ENCODE measurements at regions not wholly inside any gene's neighbourhood (a gene's known extent, or its start where the extent isn't known, plus 50 kb on each side); places are given as distances from the start of the nearest gene placed in this dataset.

DNA sequence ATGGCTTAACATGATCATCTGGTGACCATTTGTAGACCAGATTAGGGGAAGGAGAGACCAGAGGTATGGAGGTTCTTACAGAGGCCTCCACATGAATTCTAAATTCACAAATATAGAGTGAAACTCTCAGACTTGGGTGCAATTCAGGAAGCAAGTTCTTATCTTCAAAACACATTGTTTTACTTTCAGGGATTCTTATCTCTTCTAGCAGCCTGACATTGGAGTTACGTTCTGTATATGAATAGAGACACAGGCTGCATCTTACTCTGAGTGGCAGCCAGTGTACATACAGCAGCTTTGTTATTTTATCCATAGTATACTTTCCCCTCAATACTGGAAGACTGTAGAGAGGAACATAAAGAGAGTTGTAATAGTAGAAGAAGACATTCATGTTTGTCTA lies 1331.7 kb upstream of the WWC1 start (continued):
- TF ChIP-seq, protein P1, sequence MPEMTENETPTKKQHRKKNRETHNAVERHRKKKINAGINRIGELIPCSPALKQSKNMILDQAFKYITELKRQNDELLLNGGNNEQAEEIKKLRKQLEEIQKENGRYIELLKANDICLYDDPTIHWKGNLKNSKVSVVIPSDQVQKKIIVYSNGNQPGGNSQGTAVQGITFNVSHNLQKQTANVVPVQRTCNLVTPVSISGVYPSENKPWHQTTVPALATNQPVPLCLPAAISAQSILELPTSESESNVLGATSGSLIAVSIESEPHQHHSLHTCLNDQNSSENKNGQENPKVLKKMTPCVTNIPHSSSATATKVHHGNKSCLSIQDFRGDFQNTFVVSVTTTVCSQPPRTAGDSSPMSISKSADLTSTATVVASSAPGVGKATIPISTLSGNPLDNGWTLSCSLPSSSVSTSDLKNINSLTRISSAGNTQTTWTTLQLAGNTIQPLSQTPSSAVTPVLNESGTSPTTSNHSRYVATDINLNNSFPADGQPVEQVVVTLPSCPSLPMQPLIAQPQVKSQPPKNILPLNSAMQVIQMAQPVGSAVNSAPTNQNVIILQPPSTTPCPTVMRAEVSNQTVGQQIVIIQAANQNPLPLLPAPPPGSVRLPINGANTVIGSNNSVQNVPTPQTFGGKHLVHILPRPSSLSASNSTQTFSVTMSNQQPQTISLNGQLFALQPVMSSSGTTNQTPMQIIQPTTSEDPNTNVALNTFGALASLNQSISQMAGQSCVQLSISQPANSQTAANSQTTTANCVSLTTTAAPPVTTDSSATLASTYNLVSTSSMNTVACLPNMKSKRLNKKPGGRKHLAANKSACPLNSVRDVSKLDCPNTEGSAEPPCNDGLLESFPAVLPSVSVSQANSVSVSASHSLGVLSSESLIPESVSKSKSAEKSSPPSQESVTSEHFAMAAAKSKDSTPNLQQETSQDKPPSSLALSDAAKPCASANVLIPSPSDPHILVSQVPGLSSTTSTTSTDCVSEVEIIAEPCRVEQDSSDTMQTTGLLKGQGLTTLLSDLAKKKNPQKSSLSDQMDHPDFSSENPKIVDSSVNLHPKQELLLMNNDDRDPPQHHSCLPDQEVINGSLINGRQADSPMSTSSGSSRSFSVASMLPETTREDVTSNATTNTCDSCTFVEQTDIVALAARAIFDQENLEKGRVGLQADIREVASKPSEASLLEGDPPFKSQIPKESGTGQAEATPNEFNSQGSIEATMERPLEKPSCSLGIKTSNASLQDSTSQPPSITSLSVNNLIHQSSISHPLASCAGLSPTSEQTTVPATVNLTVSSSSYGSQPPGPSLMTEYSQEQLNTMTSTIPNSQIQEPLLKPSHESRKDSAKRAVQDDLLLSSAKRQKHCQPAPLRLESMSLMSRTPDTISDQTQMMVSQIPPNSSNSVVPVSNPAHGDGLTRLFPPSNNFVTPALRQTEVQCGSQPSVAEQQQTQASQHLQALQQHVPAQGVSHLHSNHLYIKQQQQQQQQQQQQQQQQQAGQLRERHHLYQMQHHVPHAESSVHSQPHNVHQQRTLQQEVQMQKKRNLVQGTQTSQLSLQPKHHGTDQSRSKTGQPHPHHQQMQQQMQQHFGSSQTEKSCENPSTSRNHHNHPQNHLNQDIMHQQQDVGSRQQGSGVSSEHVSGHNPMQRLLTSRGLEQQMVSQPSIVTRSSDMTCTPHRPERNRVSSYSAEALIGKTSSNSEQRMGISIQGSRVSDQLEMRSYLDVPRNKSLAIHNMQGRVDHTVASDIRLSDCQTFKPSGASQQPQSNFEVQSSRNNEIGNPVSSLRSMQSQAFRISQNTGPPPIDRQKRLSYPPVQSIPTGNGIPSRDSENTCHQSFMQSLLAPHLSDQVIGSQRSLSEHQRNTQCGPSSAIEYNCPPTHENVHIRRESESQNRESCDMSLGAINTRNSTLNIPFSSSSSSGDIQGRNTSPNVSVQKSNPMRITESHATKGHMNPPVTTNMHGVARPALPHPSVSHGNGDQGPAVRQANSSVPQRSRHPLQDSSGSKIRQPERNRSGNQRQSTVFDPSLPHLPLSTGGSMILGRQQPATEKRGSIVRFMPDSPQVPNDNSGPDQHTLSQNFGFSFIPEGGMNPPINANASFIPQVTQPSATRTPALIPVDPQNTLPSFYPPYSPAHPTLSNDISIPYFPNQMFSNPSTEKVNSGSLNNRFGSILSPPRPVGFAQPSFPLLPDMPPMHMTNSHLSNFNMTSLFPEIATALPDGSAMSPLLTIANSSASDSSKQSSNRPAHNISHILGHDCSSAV (CRISPR knock-in tag; IDR thresholded peaks at IDR 0.05; ENCODE audit: borderline replicate concordance) = no peak
- TF ChIP-seq TAF1 (CRISPR knock-in tag; IDR thresholded peaks at IDR 0.05) = no peak
- TF ChIP-seq, protein P2, sequence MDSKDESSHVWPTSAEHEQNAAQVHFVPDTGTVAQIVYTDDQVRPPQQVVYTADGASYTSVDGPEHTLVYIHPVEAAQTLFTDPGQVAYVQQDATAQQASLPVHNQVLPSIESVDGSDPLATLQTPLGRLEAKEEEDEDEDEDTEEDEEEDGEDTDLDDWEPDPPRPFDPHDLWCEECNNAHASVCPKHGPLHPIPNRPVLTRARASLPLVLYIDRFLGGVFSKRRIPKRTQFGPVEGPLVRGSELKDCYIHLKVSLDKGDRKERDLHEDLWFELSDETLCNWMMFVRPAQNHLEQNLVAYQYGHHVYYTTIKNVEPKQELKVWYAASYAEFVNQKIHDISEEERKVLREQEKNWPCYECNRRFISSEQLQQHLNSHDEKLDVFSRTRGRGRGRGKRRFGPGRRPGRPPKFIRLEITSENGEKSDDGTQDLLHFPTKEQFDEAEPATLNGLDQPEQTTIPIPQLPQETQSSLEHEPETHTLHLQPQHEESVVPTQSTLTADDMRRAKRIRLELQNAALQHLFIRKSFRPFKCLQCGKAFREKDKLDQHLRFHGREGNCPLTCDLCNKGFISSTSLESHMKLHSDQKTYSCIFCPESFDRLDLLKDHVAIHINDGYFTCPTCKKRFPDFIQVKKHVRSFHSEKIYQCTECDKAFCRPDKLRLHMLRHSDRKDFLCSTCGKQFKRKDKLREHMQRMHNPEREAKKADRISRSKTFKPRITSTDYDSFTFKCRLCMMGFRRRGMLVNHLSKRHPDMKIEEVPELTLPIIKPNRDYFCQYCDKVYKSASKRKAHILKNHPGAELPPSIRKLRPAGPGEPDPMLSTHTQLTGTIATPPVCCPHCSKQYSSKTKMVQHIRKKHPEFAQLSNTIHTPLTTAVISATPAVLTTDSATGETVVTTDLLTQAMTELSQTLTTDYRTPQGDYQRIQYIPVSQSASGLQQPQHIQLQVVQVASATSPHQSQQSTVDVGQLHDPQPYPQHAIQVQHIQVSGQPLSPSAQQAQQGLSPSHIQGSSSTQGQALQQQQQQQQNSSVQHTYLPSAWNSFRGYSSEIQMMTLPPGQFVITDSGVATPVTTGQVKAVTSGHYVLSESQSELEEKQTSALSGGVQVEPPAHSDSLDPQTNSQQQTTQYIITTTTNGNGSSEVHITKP (CRISPR knock-in tag; IDR thresholded peaks at IDR 0.05; ENCODE audit: low read depth) = no peak
- TF ChIP-seq BHLHE40 (IDR thresholded peaks at IDR 0.05; ENCODE audit: low read length) = no peak
- TF ChIP-seq HNRNPLL (IDR thresholded peaks at IDR 0.05; ENCODE audit: low read depth, low read length, poor library complexity, severe bottlenecking) = no peak
- TF ChIP-seq ZNF777 (CRISPR knock-in tag; IDR thresholded peaks at IDR 0.05) = no peak
- TF ChIP-seq, protein P3, sequence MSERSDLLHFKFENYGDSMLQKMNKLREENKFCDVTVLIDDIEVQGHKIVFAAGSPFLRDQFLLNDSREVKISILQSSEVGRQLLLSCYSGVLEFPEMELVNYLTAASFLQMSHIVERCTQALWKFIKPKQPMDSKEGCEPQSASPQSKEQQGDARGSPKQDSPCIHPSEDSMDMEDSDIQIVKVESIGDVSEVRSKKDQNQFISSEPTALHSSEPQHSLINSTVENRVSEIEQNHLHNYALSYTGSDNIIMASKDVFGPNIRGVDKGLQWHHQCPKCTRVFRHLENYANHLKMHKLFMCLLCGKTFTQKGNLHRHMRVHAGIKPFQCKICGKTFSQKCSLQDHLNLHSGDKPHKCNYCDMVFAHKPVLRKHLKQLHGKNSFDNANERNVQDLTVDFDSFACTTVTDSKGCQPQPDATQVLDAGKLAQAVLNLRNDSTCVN (CRISPR knock-in tag; IDR thresholded peaks at IDR 0.05; ENCODE audit: borderline replicate concordance) = no peak
- TF ChIP-seq GLI4 (CRISPR knock-in tag; IDR thresholded peaks at IDR 0.05; ENCODE audit: borderline replicate concordance) = no peak
